Stimulated activated CD4-positive, alpha-beta T cell treated with anti-CD3 and anti-CD28 coated beads, Interleukin-15, amount 100 ng/mL, for 24 hours (primary cell): ENCODE measurements at regions not wholly inside any gene's neighbourhood (a gene's known extent, or its start where the extent isn't known, plus 50 kb on each side); places are given as distances from the start of the nearest gene placed in this dataset.

ENCODE experiments used
- DNase-seq: peaks from one replicate; pipeline ENCODE4 v3.0.0-alpha.2; 2020

- DNase-seq: no peak
These were observed 324.0 kb downstream of the RPS6KC1 start for GRCh38 chr1:213375002-213375401.

GRCh38 chr1:213376862-213377372 lies 325.9 kb downstream of the RPS6KC1 start:
- DNase-seq: no peak

- DNase-seq: no peak
These were observed 329.8 kb downstream of the RPS6KC1 start for GRCh38 chr1:213380865-213381264.

- no peak for DNase-seq
These were observed 330.6 kb downstream of the RPS6KC1 start for GRCh38 chr1:213381572-213382084.

GRCh38 chr1:213383465-213383864 lies 332.4 kb downstream of the RPS6KC1 start:
- DNase-seq: no peak

- no peak for DNase-seq
These were observed 334.2 kb downstream of the RPS6KC1 start for GRCh38 chr1:213385201-213385600.

- DNase-seq: no peak
These were observed 334.8 kb downstream of the RPS6KC1 start for GRCh38 chr1:213385806-213386324.

GRCh38 chr1:213387380-213388015 lies 336.5 kb downstream of the RPS6KC1 start:
- no peak for DNase-seq

GRCh38 chr1:213388199-213388598 lies 337.2 kb downstream of the RPS6KC1 start:
- no peak for DNase-seq

- DNase-seq: no peak
These were observed 338.1 kb downstream of the RPS6KC1 start for GRCh38 chr1:213389061-213389581.

- DNase-seq: no peak
These were observed 340.4 kb downstream of the RPS6KC1 start for GRCh38 chr1:213391445-213391844.

- DNase-seq: no peak
These were observed 342.8 kb downstream of the RPS6KC1 start for GRCh38 chr1:213393860-213394259.

GRCh38 chr1:213394837-213395236 lies 343.8 kb downstream of the RPS6KC1 start:
- DNase-seq: no peak

- no peak for DNase-seq
These were observed 346.6 kb downstream of the RPS6KC1 start for GRCh38 chr1:213397638-213398037.

GRCh38 chr1:213399695-213400094 lies 348.7 kb downstream of the RPS6KC1 start:
- DNase-seq: no peak

- DNase-seq: no peak
These were observed 358.2 kb downstream of the RPS6KC1 start for GRCh38 chr1:213409208-213409631.

- no peak for DNase-seq
These were observed 358.9 kb downstream of the RPS6KC1 start for GRCh38 chr1:213409971-213410370.

- no peak for DNase-seq
These were observed 363.3 kb downstream of the RPS6KC1 start for GRCh38 chr1:213414346-213414745.

GRCh38 chr1:213414911-213415310 lies 363.9 kb downstream of the RPS6KC1 start:
- no peak for DNase-seq

- no peak for DNase-seq
These were observed 364.8 kb downstream of the RPS6KC1 start for GRCh38 chr1:213415691-213416380.

GRCh38 chr1:213416461-213417224 lies 365.6 kb downstream of the RPS6KC1 start:
- DNase-seq: no peak

- DNase-seq: no peak
These were observed 366.3 kb downstream of the RPS6KC1 start for GRCh38 chr1:213417225-213417820.

GRCh38 chr1:213417846-213418245 lies 366.8 kb downstream of the RPS6KC1 start:
- DNase-seq: no peak
